Mammary epithelial cell (primary cell): ENCODE measurements at regions not wholly inside any gene's neighbourhood (a gene's known extent, or its start where the extent isn't known, plus 50 kb on each side); places are given as distances from the start of the nearest gene placed in this dataset.

Experiments
- EZH2 ChIP-seq: IDR thresholded peaks from 2 replicates; pipeline ENCODE4 v1.6.1; 2012; ENCODE audit warnings: low read length, inconsistent platforms, borderline replicate concordance
- TF ChIP-seq, protein P1 (sequence below), 2 donors: IDR thresholded peaks in 1 of 2; conservative IDR thresholded peaks in 1 of 2; 2 replicates each; pipeline ENCODE4 v1.5.1; 2011 to 2012; ENCODE audit warnings: inconsistent platforms in 2 of 2, low read length in 2 of 2, mild to moderate bottlenecking in 2 of 2, control low read depth in 1 of 2, low read depth in 1 of 2; ENCODE audit not compliant: insufficient read depth in 1 of 2; ENCODE audit errors: extremely low read depth in 1 of 2

- TF ChIP-seq, protein P1, sequence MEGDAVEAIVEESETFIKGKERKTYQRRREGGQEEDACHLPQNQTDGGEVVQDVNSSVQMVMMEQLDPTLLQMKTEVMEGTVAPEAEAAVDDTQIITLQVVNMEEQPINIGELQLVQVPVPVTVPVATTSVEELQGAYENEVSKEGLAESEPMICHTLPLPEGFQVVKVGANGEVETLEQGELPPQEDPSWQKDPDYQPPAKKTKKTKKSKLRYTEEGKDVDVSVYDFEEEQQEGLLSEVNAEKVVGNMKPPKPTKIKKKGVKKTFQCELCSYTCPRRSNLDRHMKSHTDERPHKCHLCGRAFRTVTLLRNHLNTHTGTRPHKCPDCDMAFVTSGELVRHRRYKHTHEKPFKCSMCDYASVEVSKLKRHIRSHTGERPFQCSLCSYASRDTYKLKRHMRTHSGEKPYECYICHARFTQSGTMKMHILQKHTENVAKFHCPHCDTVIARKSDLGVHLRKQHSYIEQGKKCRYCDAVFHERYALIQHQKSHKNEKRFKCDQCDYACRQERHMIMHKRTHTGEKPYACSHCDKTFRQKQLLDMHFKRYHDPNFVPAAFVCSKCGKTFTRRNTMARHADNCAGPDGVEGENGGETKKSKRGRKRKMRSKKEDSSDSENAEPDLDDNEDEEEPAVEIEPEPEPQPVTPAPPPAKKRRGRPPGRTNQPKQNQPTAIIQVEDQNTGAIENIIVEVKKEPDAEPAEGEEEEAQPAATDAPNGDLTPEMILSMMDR (conservative IDR thresholded peaks at IDR 0.05 in 1 of 2, IDR thresholded peaks at IDR 0.05 in 1 of 2; ENCODE audit: extremely low read depth in 1 of 2, insufficient read depth in 1 of 2, low read depth in 1 of 2, low read length in 2 of 2), result no peak
- no peak for TF ChIP-seq EZH2
These were observed 53.4 kb upstream of the FOXN3 start for GRCh38 chr14:89470401-89470800.
